ENCODE measurements at regions not wholly inside any gene's neighbourhood (a gene's known extent, or its start where the extent isn't known, plus 50 kb on each side); places are given as distances from the start of the nearest gene placed in this dataset.
A peak's percentile ranks its signal among the peaks of the same experiment; 100 is the strongest.

DNA sequence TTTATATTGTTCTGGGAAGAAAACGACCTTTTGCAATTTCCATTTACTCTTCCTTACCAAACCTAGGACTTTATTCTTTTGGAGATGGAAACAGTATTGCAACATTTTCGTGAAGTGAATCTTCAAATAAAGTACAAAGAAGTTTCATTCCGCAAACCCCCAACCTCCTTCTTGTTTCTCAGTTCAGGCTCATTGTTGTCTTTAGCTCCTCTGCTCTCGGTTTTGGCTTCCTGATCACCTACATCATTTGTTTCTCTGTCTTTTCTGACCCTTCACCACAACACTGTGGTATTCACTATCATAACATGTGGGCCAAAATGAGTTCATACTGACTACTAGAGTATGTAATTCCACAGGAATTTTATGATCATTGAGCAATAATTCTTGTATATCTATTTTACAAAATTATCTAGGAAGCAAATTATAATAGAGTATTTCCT is 266.8 kb downstream of the ADAMTS20 start:
- Histone ChIP-seq H3K27me3 (peaks cover 0 to 2% (median 0%) of the 10 kb centered on the region in 3 donors), H3K27ac (peak overlapping the region in 1 of 4 donors; percentile 57), H3K4me1 (no peaks in the 10 kb centered on the region), H3K36me3 (no peaks in the 10 kb centered on the region), H3K4me3 (no peak overlapping the region), H3K9me3 (no peaks in the 10 kb centered on the region)
- ATAC-seq: peak in 1 of 2 donors; percentile 46
- no peak for TF ChIP-seq POLR2A (IDR thresholded peaks at IDR 0.05)
- TF ChIP-seq, protein P1, sequence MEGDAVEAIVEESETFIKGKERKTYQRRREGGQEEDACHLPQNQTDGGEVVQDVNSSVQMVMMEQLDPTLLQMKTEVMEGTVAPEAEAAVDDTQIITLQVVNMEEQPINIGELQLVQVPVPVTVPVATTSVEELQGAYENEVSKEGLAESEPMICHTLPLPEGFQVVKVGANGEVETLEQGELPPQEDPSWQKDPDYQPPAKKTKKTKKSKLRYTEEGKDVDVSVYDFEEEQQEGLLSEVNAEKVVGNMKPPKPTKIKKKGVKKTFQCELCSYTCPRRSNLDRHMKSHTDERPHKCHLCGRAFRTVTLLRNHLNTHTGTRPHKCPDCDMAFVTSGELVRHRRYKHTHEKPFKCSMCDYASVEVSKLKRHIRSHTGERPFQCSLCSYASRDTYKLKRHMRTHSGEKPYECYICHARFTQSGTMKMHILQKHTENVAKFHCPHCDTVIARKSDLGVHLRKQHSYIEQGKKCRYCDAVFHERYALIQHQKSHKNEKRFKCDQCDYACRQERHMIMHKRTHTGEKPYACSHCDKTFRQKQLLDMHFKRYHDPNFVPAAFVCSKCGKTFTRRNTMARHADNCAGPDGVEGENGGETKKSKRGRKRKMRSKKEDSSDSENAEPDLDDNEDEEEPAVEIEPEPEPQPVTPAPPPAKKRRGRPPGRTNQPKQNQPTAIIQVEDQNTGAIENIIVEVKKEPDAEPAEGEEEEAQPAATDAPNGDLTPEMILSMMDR (IDR thresholded peaks at IDR 0.05 in 4 of 5, conservative IDR thresholded peaks at IDR 0.05 in 1 of 5): no peak
- intact Hi-C loops (cut with DNase I; ENCODE audit: low total_unique reads): no loop called here
- DNase-seq: no peak
- in situ Hi-C loops (cut with MboI; ENCODE audit: low sequenced_read_pairs in 4 of 4): loop anchor here in 2 of 4 donors (25.0 kb wide), 1 partner anchor 798 kb away; no protein-coding TSS in a partner anchor

DNA sequence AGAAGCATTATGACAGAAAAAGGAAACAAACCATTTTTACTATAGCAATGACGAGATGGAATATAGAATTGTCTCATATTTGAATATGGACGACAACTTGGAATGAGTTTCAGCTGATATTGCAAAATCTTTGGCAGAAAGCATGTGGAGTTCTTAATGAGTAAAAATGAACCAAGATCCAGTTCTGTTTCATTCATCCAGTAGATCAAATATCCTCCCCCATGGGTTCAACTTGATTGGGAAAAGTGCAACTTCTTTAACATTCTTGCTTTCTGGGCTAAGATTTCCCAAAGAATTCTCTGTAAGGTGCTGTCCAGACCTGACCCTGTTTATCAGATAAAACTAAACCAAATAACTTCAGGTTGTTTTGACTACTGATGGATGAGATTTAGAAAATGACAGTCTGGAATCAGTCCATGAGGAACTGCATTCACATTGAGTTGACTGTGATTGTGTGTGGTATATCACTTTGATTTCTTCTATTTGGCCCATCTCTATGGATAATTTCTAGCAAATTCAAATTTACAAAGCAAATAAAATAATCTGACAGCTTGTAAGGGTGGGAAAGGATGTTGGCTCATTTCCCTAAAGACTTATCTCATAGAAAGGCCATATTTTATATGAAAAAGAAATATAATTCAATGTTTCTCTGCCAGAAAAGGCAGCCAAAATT is 267.4 kb downstream of the ADAMTS20 start:
- intact Hi-C loops (cut with DNase I; ENCODE audit: low total_unique reads): loop anchor here (5.0 kb wide), 1 partner anchor 692 kb away; no protein-coding TSS in a partner anchor
- Histone ChIP-seq H3K27me3 (no peaks in the 10 kb centered on the region), H3K27ac (peak overlapping the region in 2 of 4 donors; percentile 1 to 57)

DNA sequence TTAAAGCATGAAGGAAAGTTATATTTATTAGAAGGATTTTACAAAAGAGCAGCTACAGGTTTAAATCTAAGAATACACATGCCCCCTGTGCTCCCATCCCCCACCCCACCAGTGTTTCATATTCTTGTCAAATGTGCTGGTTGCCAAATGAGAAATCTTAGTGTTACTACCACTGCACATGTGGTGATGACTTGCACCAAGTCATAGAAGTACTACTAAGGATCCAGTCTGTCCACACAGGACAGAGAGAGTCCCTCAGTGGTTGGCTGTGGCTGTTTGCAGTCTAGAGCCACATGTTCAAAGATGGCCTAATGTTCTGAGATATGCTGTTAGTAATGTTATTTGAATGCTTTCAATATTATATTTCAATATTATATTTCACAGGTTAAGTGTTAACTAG is 268.8 kb downstream of the ADAMTS20 start:
- no peaks in the 10 kb centered on the region for H3K27me3 ChIP-seq
- H3K4me3 ChIP-seq: no peak overlapping the region
- no peak overlapping the region for H3K27ac ChIP-seq
- TF ChIP-seq, protein P1 (IDR thresholded peaks at IDR 0.05 in 4 of 5, conservative IDR thresholded peaks at IDR 0.05 in 1 of 5): no peak
- TF ChIP-seq POLR2A (IDR thresholded peaks at IDR 0.05): no peak
- no peak for ATAC-seq
- no peaks in the 10 kb centered on the region for H3K9me3 ChIP-seq
- intact Hi-C loops (cut with DNase I; ENCODE audit: low total_unique reads): loop anchor here (2.0 to 5.0 kb wide), 2 partner anchors 691 to 800 kb away; no protein-coding TSS in a partner anchor
- no peaks in the 10 kb centered on the region for H3K4me1 ChIP-seq
- H3K36me3 ChIP-seq: no peaks in the 10 kb centered on the region
- no peak for DNase-seq
- in situ Hi-C loops (cut with MboI; ENCODE audit: low sequenced_read_pairs in 4 of 4): loop anchor here in 2 of 4 donors (25.0 kb wide), 1 partner anchor 796 kb away; no protein-coding TSS in a partner anchor

More for the DNA sequence above, 267.4 kb downstream of the ADAMTS20 start:
- H3K4me1 ChIP-seq: no peaks in the 10 kb centered on the region
- no peak for DNase-seq
- ATAC-seq: no peak
- H3K9me3 ChIP-seq: no peaks in the 10 kb centered on the region
- TF ChIP-seq, protein P1 (IDR thresholded peaks at IDR 0.05 in 4 of 5, conservative IDR thresholded peaks at IDR 0.05 in 1 of 5): no peak
- no peak for TF ChIP-seq POLR2A (IDR thresholded peaks at IDR 0.05)
- no peaks in the 10 kb centered on the region for H3K36me3 ChIP-seq
- in situ Hi-C loops (cut with MboI; ENCODE audit: low sequenced_read_pairs in 4 of 4): loop anchor here in 2 of 4 donors (25.0 kb wide), 1 partner anchor 797 kb away; no protein-coding TSS in a partner anchor
- H3K4me3 ChIP-seq: no peak overlapping the region

DNA sequence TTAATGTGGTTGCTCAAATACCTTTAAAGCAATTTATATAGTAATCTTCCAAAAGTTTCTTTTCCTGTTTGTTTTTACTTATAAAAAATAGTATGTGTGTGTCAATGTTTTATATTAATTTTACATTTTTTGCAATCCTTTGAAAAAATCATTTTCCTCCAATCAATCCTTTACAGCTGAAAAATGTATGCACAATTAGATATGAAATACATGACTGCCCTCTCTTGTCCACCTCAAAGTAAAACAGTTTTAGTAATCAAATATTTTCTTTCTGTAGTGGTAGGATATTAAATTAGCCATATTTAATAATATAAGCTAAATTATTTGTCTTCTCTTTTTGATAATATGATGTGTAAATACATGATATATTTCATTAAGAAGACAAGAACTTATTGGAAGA is 269.9 kb downstream of the ADAMTS20 start:
- Histone ChIP-seq H3K9me3 (no peaks in the 10 kb centered on the region), H3K27me3 (no peaks in the 10 kb centered on the region), H3K27ac (no peak overlapping the region), H3K4me3 (no peak overlapping the region), H3K36me3 (no peaks in the 10 kb centered on the region), H3K4me1 (no peaks in the 10 kb centered on the region)
- no peak for TF ChIP-seq POLR2A (IDR thresholded peaks at IDR 0.05)
- TF ChIP-seq, protein P1 (IDR thresholded peaks at IDR 0.05 in 4 of 5, conservative IDR thresholded peaks at IDR 0.05 in 1 of 5): no peak
- DNase-seq: no peak
- intact Hi-C loops (cut with DNase I; ENCODE audit: low total_unique reads) (loop anchor here (2.0 to 5.0 kb wide), 2 partner anchors 690 to 799 kb away; no protein-coding TSS in a partner anchor), in situ Hi-C loops (cut with MboI; ENCODE audit: low sequenced_read_pairs in 4 of 4) (loop anchor here in 2 of 4 donors (25.0 kb wide), 1 partner anchor 795 kb away; no protein-coding TSS in a partner anchor)
- ATAC-seq: no peak
